Endothelial cell of umbilical vein (primary cell): ENCODE measurements at regions not wholly inside any gene's neighbourhood (a gene's known extent, or its start where the extent isn't known, plus 50 kb on each side); places are given as distances from the start of the nearest gene placed in this dataset.

ENCODE experiments used
- BruUV-seq: library from RNA; stranded (reverse); fragments of 400-500 nt; replicated peaks from 2 replicates; lab custom pipeline; 2021; lab: Mats Ljungman, UMichigan
- CTCF ChIA-PET: fragments of 300-600, 350-600 bp; sonication (Branson Sonifier 250); formaldehyde crosslinking; loops from one replicate; lab custom pipeline; 2021; ENCODE audit warnings: antibody characterized with exemption, inconsistent platforms; lab: Charles Lee
- POLR2A ChIA-PET: fragments of 300-600, 350-600 bp; sonication (Branson Sonifier 250); formaldehyde crosslinking; loops from one replicate; lab custom pipeline; 2021; ENCODE audit warnings: antibody characterized with exemption, inconsistent platforms; lab: Charles Lee
- DNase-seq: peaks from one replicate; pipeline ENCODE4 v3.0.0-alpha.2; 2011; ENCODE audit warnings: low read depth, low spot score
- FAIRE-seq: peaks from 2 replicates; lab custom pipeline; 2011; peaks lifted over from hg19 to GRCh38; lab: Jason Lieb, UNC
- H2AFZ ChIP-seq: 2 replicates; pipeline ENCODE4 v1.6.0; 2012; ENCODE audit warnings: low read depth, low read length, control low read depth, inconsistent platforms
- H3K27ac ChIP-seq: 2 replicates; pipeline ENCODE4 v1.5.1; 2011; ENCODE audit warnings: low read depth, mild to moderate bottlenecking, control low read depth, low read length, moderate library complexity; ENCODE audit not compliant: insufficient read depth
- H3K27me3 ChIP-seq, 2 experiments: 2 replicates each; pipeline versions ENCODE4 v1.6.0 to v1.6.1; 2011; ENCODE audit warnings: low read length in 2 of 2, mixed read lengths in 1 of 2; ENCODE audit not compliant: control insufficient read depth in 2 of 2, insufficient read depth in 2 of 2
- H3K36me3 ChIP-seq, 2 experiments: 2 replicates in 1 of 2; 3 replicates in 1 of 2; pipeline ENCODE4 v1.5.1; 2011; ENCODE audit warnings: low read length in 2 of 2, mild to moderate bottlenecking in 1 of 2, moderate library complexity in 1 of 2; ENCODE audit not compliant: control insufficient read depth in 2 of 2, insufficient read depth in 2 of 2; ENCODE audit errors: extremely low read depth in 1 of 2
- H3K4me1 ChIP-seq: 3 replicates; pipeline ENCODE4 v1.5.1; 2011; ENCODE audit warnings: mild to moderate bottlenecking, low read length; ENCODE audit not compliant: control insufficient read depth, insufficient read depth; ENCODE audit errors: extremely low read depth
- H3K4me2 ChIP-seq: 2 replicates; pipeline ENCODE4 v1.6.1; 2011; ENCODE audit warnings: low read length, control low read depth, mixed read lengths; ENCODE audit not compliant: insufficient read depth
- H3K4me3 ChIP-seq, 3 experiments: fragments of 200-600 bp in 1 of 3; sonication (generic), shearing (Covaris generic) in 1 of 3; replicated peaks in 1 of 3; 2 replicates each; pipeline ENCODE4 v1.5.1; 2011 to 2016; ENCODE audit warnings: control low read depth in 3 of 3, low read length in 3 of 3, mild to moderate bottlenecking in 2 of 3, inconsistent platforms in 1 of 3, low read depth in 1 of 3, moderate library complexity in 1 of 3; ENCODE audit not compliant: insufficient read depth in 1 of 3
- H3K79me2 ChIP-seq: 2 replicates; pipeline ENCODE4 v1.6.0; 2012; ENCODE audit warnings: low read length, inconsistent platforms; ENCODE audit not compliant: control insufficient read depth, insufficient read depth
- H3K9ac ChIP-seq: replicated peaks from 2 replicates; pipeline ENCODE3; 2011; ENCODE audit warnings: low read length, control low read depth; ENCODE audit not compliant: insufficient read depth; ENCODE audit errors: extremely low read depth
- H3K9me1 ChIP-seq: replicated peaks from 3 replicates; pipeline ENCODE4 v1.6.0; 2011; ENCODE audit warnings: mild to moderate bottlenecking, low read length; ENCODE audit not compliant: control insufficient read depth, insufficient read depth; ENCODE audit errors: extremely low read depth
- H3K9me3 ChIP-seq: replicated peaks from 2 replicates; pipeline ENCODE4 v1.5.1; 2012; ENCODE audit warnings: low read length, inconsistent platforms; ENCODE audit not compliant: control insufficient read depth, insufficient read depth
- H4K20me1 ChIP-seq: replicated peaks from 2 replicates; pipeline ENCODE3; 2011; ENCODE audit warnings: mild to moderate bottlenecking, low read length; ENCODE audit not compliant: control insufficient read depth, insufficient read depth; ENCODE audit errors: extremely low read depth
- EZH2 ChIP-seq: IDR thresholded peaks from 2 replicates; pipeline ENCODE4 v1.6.1; 2012; ENCODE audit warnings: borderline replicate concordance, low read depth, mild to moderate bottlenecking, moderate library complexity, low read length, inconsistent platforms; ENCODE audit not compliant: severe bottlenecking
- FOS ChIP-seq: IDR thresholded peaks from 2 replicates; pipeline ENCODE4 v1.6.1; 2011; ENCODE audit warnings: mild to moderate bottlenecking, low read length, moderate library complexity, borderline replicate concordance; ENCODE audit not compliant: insufficient read depth
- GATA2 ChIP-seq: IDR thresholded peaks from 2 replicates; pipeline ENCODE4 v1.7.0; 2011; ENCODE audit warnings: low read depth, mild to moderate bottlenecking, moderate library complexity, mixed read lengths, low read length; ENCODE audit not compliant: insufficient read length, insufficient read depth
- JUN ChIP-seq: IDR thresholded peaks from 2 replicates; pipeline ENCODE4 v1.6.1; 2011; ENCODE audit warnings: borderline replicate concordance, low read depth; ENCODE audit not compliant: insufficient read length, insufficient read depth
- MYC ChIP-seq: IDR thresholded peaks from one replicate; pipeline ENCODE4 v1.6.1; 2011; ENCODE audit warnings: mild to moderate bottlenecking, low read depth, low read length
- POLR2A ChIP-seq: IDR thresholded peaks from 2 replicates; pipeline ENCODE4 v1.6.1; 2012; ENCODE audit warnings: low read depth, mild to moderate bottlenecking, control low read depth, low read length
- POLR2AphosphoS5 ChIP-seq: IDR thresholded peaks from 2 replicates; pipeline ENCODE4 v1.6.1; 2012; ENCODE audit warnings: low read depth, mild to moderate bottlenecking, control low read depth, low read length, moderate library complexity; ENCODE audit not compliant: insufficient read depth
- dilution Hi-C: fragments of 300-500 bp; cut with MboI; formaldehyde crosslinking; loops from one replicate; pipeline ENCODE4 v1.15.0; 2019; ENCODE audit warnings: low sequenced_read_pairs; ENCODE audit not compliant: extremely low pct_ligation_motif_present
- intact Hi-C: fragments of 100-400 bp; cut with micrococcal nuclease; formaldehyde crosslinking; loops from one replicate; pipeline ENCODE4 v1.10.0; 2022
- TF ChIP-seq, protein P1 (sequence below): IDR thresholded peaks from 2 replicates; pipeline ENCODE4 v1.6.1; 2011; ENCODE audit not compliant: insufficient read depth, insufficient read length
- TF ChIP-seq, protein P2 (sequence below), 2 donors: IDR thresholded peaks; 1 replicate in 1 of 2; 2 replicates in 1 of 2; pipeline ENCODE4 v1.5.1; 2011; ENCODE audit warnings: low read length in 2 of 2, mild to moderate bottlenecking in 2 of 2, moderate library complexity in 2 of 2, control low read depth in 1 of 2, inconsistent platforms in 1 of 2, low read depth in 1 of 2; ENCODE audit not compliant: insufficient read depth in 1 of 2; ENCODE audit errors: extremely low read depth in 1 of 2

DNA sequence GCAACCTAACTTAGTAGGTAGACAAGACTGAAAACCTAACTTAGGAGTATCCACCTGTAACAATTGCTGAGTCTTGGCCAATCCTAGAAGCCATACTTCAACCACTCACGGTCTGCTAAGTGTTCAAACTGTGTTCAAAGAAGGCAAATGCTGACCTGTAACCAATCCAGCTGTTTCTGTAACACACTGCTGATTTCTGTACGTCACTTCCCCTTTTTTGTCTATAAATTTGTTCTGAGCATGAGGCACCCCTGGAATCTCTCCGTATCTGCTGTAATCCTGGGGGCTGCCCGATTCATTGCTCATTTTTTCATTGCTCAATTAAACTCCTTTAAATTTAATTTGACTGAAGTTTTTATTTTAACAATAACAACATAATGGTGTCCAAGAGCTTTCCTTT is 451.4 kb upstream of the ATP10A start:
- dilution Hi-C loops = no loop called here
- intact Hi-C loops = no loop called here
- FAIRE-seq (no peak), DNase-seq (no peak)
- H3K79me2 ChIP-seq = no peaks in the 10 kb centered on the region
- no peaks in the 10 kb centered on the region for H3K4me1 ChIP-seq
- TF ChIP-seq FOS (no peak), EZH2 (no peak), POLR2A (no peak), GATA2 (no peak), POLR2AphosphoS5 (no peak)
- TF ChIP-seq, protein P1, sequence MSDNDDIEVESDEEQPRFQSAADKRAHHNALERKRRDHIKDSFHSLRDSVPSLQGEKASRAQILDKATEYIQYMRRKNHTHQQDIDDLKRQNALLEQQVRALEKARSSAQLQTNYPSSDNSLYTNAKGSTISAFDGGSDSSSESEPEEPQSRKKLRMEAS = no peak
- BruUV-seq = no TSS peak
- no peak overlapping the region for H3K27ac ChIP-seq
- H3K27me3 ChIP-seq = no peaks in the 10 kb centered on the region
- no peak overlapping the region for H2AFZ ChIP-seq
- no peaks in the 10 kb centered on the region for H3K36me3 ChIP-seq
- no peak overlapping the region for H3K9ac ChIP-seq
- no peaks in the 10 kb centered on the region for H3K9me1 ChIP-seq
- no peak overlapping the region for H3K4me3 ChIP-seq
- CTCF ChIA-PET = no interaction called here
- peaks cover 10% of the 10 kb centered on the region for H3K9me3 ChIP-seq
- no peaks in the 10 kb centered on the region for H4K20me1 ChIP-seq
- POLR2A ChIA-PET = no interaction called here
- H3K4me2 ChIP-seq = no peak overlapping the region

DNA sequence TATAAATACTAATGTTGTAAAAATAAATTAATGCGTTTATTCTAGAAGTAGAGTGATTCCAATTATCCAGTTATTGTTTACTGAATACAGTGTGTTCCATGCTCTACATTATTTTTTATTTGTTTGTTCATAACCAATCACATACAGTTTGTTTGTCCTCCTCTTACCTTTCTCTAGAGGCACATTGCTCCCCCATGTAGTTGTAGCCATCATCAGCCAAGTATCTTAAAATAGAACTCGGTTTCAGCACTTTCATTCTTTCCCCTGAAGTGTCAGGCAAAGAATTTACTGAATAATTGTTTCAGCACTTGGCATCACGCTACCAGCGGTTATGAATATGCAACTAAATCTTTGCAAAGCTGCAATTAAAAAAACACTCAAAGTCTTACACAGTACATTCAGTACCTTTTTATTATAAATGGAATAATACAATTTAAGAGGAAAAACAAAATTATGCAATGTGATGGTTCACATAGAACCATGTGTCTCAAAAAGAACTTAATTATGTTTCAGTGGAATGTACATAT is 448.6 kb upstream of the ATP10A start:
- H4K20me1 ChIP-seq = no peaks in the 10 kb centered on the region
- DNase-seq (no peak), FAIRE-seq (no peak)
- H3K4me1 ChIP-seq = no peaks in the 10 kb centered on the region
- intact Hi-C loops = no loop called here
- dilution Hi-C loops = no loop called here
- no peak overlapping the region for H2AFZ ChIP-seq
- no peak overlapping the region for H3K4me3 ChIP-seq
- H3K27me3 ChIP-seq = no peaks in the 10 kb centered on the region
- H3K79me2 ChIP-seq = no peaks in the 10 kb centered on the region
- H3K36me3 ChIP-seq = no peaks in the 10 kb centered on the region
- no TSS peak for BruUV-seq
- no peak overlapping the region for H3K9ac ChIP-seq
- TF ChIP-seq FOS = no peak
- TF ChIP-seq, protein P2, sequence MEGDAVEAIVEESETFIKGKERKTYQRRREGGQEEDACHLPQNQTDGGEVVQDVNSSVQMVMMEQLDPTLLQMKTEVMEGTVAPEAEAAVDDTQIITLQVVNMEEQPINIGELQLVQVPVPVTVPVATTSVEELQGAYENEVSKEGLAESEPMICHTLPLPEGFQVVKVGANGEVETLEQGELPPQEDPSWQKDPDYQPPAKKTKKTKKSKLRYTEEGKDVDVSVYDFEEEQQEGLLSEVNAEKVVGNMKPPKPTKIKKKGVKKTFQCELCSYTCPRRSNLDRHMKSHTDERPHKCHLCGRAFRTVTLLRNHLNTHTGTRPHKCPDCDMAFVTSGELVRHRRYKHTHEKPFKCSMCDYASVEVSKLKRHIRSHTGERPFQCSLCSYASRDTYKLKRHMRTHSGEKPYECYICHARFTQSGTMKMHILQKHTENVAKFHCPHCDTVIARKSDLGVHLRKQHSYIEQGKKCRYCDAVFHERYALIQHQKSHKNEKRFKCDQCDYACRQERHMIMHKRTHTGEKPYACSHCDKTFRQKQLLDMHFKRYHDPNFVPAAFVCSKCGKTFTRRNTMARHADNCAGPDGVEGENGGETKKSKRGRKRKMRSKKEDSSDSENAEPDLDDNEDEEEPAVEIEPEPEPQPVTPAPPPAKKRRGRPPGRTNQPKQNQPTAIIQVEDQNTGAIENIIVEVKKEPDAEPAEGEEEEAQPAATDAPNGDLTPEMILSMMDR (IDR thresholded peaks at IDR 0.05; ENCODE audit: extremely low read depth in 1 of 2, insufficient read depth in 1 of 2, low read depth in 1 of 2, low read length in 2 of 2) = no peak
- TF ChIP-seq, protein P1 = no peak
- TF ChIP-seq POLR2A = no peak
- TF ChIP-seq JUN = no peak
- TF ChIP-seq EZH2 = no peak
- no peak for TF ChIP-seq POLR2AphosphoS5
- TF ChIP-seq MYC = no peak
- TF ChIP-seq GATA2 = no peak
- no peak overlapping the region for H3K27ac ChIP-seq
- POLR2A ChIA-PET = no interaction called here
- H3K4me2 ChIP-seq = no peak overlapping the region
- no peaks in the 10 kb centered on the region for H3K9me1 ChIP-seq
- H3K9me3 ChIP-seq = no peaks in the 10 kb centered on the region
- CTCF ChIA-PET = no interaction called here
